Keratinocyte (primary cell): ENCODE measurements at regions not wholly inside any gene's neighbourhood (a gene's known extent, or its start where the extent isn't known, plus 50 kb on each side); places are given as distances from the start of the nearest gene placed in this dataset.

Experiments used
- EZH2 ChIP-seq: IDR thresholded peaks from one replicate; pipeline ENCODE4 v1.6.1; 2012; ENCODE audit warnings: inconsistent platforms, mild to moderate bottlenecking, low read length, moderate library complexity
- TF ChIP-seq, protein P1 (sequence below), 3 experiments: IDR thresholded peaks in 1 of 3; conservative IDR thresholded peaks in 1 of 3; optimal IDR thresholded peaks in 1 of 3; 2 replicates in 2 of 3; 3 replicates in 1 of 3; pipeline versions ENCODE3 to v1.5.1; 2011; ENCODE audit warnings: low read length in 3 of 3, mild to moderate bottlenecking in 3 of 3, moderate library complexity in 2 of 3, control low read depth in 1 of 3, inconsistent platforms in 1 of 3; ENCODE audit not compliant: insufficient read depth in 2 of 3; ENCODE audit errors: extremely low read depth in 1 of 3

DNA sequence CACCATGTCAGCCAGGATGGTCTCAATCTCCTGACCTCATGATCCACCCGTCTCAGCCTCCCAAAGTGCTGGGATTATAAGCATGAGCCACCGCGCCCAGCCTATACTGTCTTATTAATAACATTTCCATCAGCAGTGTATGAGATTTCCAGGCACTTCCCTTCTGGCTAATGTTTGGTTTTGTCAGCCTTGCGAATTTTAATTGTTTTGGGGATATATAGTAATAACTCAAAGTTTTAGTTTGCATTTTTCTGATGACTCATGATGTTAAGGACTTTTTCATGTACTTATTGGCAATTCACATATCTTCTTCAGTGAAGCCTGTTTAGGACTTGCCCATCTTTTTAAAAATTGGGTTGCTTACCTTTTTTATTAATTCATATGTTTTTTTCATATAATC, 76.0 kb downstream of the TMEM270 start:
- TF ChIP-seq, protein P1, sequence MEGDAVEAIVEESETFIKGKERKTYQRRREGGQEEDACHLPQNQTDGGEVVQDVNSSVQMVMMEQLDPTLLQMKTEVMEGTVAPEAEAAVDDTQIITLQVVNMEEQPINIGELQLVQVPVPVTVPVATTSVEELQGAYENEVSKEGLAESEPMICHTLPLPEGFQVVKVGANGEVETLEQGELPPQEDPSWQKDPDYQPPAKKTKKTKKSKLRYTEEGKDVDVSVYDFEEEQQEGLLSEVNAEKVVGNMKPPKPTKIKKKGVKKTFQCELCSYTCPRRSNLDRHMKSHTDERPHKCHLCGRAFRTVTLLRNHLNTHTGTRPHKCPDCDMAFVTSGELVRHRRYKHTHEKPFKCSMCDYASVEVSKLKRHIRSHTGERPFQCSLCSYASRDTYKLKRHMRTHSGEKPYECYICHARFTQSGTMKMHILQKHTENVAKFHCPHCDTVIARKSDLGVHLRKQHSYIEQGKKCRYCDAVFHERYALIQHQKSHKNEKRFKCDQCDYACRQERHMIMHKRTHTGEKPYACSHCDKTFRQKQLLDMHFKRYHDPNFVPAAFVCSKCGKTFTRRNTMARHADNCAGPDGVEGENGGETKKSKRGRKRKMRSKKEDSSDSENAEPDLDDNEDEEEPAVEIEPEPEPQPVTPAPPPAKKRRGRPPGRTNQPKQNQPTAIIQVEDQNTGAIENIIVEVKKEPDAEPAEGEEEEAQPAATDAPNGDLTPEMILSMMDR (optimal IDR thresholded peaks at IDR 0.05 in 1 of 3, IDR thresholded peaks at IDR 0.05 in 1 of 3, conservative IDR thresholded peaks at IDR 0.05 in 1 of 3; ENCODE audit: extremely low read depth in 1 of 3, insufficient read depth in 2 of 3, low read length in 3 of 3) = no peak
- no peak for TF ChIP-seq EZH2
